Islet of Langerhans (tissue), 1 donor: ENCODE measurements at regions not wholly inside any gene's neighbourhood (a gene's known extent, or its start where the extent isn't known, plus 50 kb on each side); places are given as distances from the start of the nearest gene placed in this dataset.

ENCODE experiments used
- FAIRE-seq: peaks from one replicate; lab custom pipeline; 2011; peaks lifted over from hg19 to GRCh38; lab: Jason Lieb, UNC

- FAIRE-seq, result no peak
These were observed 337.6 kb upstream of the SLC10A2 start for GRCh38 chr13:103403814-103404213.

- peak; percentile 47 for FAIRE-seq
These were observed 337.0 kb upstream of the SLC10A2 start for GRCh38 chr13:103403148-103403740.

- FAIRE-seq, result no peak
These were observed 328.9 kb upstream of the SLC10A2 start for GRCh38 chr13:103395139-103395538.

GRCh38 chr13:103394618-103395017 is 328.4 kb upstream of the SLC10A2 start:
- no peak for FAIRE-seq

- FAIRE-seq, result no peak
These were observed 325.7 kb upstream of the SLC10A2 start for GRCh38 chr13:103391936-103392335.

- no peak for FAIRE-seq
These were observed 322.6 kb upstream of the SLC10A2 start for GRCh38 chr13:103388839-103389238.

- FAIRE-seq, result no peak
These were observed 320.1 kb upstream of the SLC10A2 start for GRCh38 chr13:103386341-103386740.

- FAIRE-seq, result no peak
These were observed 307.7 kb upstream of the SLC10A2 start for GRCh38 chr13:103373916-103374315.

GRCh38 chr13:103371271-103371670 is 305.1 kb upstream of the SLC10A2 start:
- FAIRE-seq, result no peak

- FAIRE-seq, result no peak
These were observed 304.6 kb upstream of the SLC10A2 start for GRCh38 chr13:103370790-103371189.

GRCh38 chr13:103358255-103358932 is 292.2 kb upstream of the SLC10A2 start:
- no peak for FAIRE-seq

- FAIRE-seq, result no peak
These were observed 290.1 kb upstream of the SLC10A2 start for GRCh38 chr13:103356226-103356864.

GRCh38 chr13:103354171-103354570 is 288.0 kb upstream of the SLC10A2 start:
- FAIRE-seq, result no peak

- no peak for FAIRE-seq
These were observed 285.0 kb upstream of the SLC10A2 start for GRCh38 chr13:103351035-103351828.

GRCh38 chr13:103350147-103350546 is 283.9 kb upstream of the SLC10A2 start:
- no peak for FAIRE-seq

- no peak for FAIRE-seq
These were observed 283.2 kb upstream of the SLC10A2 start for GRCh38 chr13:103349211-103349980.

- no peak for FAIRE-seq
These were observed 269.0 kb upstream of the SLC10A2 start for GRCh38 chr13:103335241-103335640.

- FAIRE-seq, result no peak
These were observed 265.7 kb upstream of the SLC10A2 start for GRCh38 chr13:103331924-103332323.

GRCh38 chr13:103328899-103329298 is 262.7 kb upstream of the SLC10A2 start:
- no peak for FAIRE-seq

- FAIRE-seq, result no peak
These were observed 260.1 kb upstream of the SLC10A2 start for GRCh38 chr13:103326326-103326725.

GRCh38 chr13:103325672-103326071 is 259.5 kb upstream of the SLC10A2 start:
- no peak for FAIRE-seq

GRCh38 chr13:103324641-103325040 is 258.4 kb upstream of the SLC10A2 start:
- no peak for FAIRE-seq
